ENCODE measurements at regions not wholly inside any gene's neighbourhood (a gene's known extent, or its start where the extent isn't known, plus 50 kb on each side); places are given as distances from the start of the nearest gene placed in this dataset.

- no peak for DNase-seq
These were observed 296.8 kb downstream of the WDR72 start for GRCh38 chr15:53462651-53463050.

GRCh38 chr15:53461677-53462076 lies 297.8 kb downstream of the WDR72 start:
- DNase-seq = no peak

GRCh38 chr15:53458736-53459135 lies 300.7 kb downstream of the WDR72 start:
- DNase-seq = no peak

- DNase-seq = no peak
These were observed 302.0 kb downstream of the WDR72 start for GRCh38 chr15:53457479-53457878.

GRCh38 chr15:53454843-53455721 lies 304.4 kb downstream of the WDR72 start:
- DNase-seq = no peak

GRCh38 chr15:53454535-53454842 lies 305.0 kb downstream of the WDR72 start:
- no peak for DNase-seq

GRCh38 chr15:53453253-53454105 lies 306.0 kb downstream of the WDR72 start:
- no peak for DNase-seq

- no peak for DNase-seq
These were observed 311.0 kb downstream of the WDR72 start for GRCh38 chr15:53448232-53449015.

- DNase-seq = no peak
These were observed 311.7 kb downstream of the WDR72 start for GRCh38 chr15:53447742-53448141.

GRCh38 chr15:53447053-53447574 lies 312.3 kb downstream of the WDR72 start:
- DNase-seq = no peak

GRCh38 chr15:53446376-53446775 lies 313.1 kb downstream of the WDR72 start:
- DNase-seq = no peak

GRCh38 chr15:53445531-53445930 lies 313.9 kb downstream of the WDR72 start:
- no peak for DNase-seq

- DNase-seq = no peak
These were observed 321.2 kb downstream of the WDR72 start for GRCh38 chr15:53437985-53438841.

GRCh38 chr15:53437366-53437765 lies 322.1 kb downstream of the WDR72 start:
- DNase-seq = no peak

GRCh38 chr15:53434174-53434678 lies 325.2 kb downstream of the WDR72 start:
- no peak for DNase-seq

GRCh38 chr15:53416219-53416940 lies 343.1 kb downstream of the WDR72 start:
- DNase-seq = no peak

- DNase-seq = no peak
These were observed 345.3 kb downstream of the WDR72 start for GRCh38 chr15:53414167-53414566.

- DNase-seq = no peak
These were observed 346.9 kb downstream of the WDR72 start for GRCh38 chr15:53412542-53412941.

GRCh38 chr15:53404930-53405493 lies 354.5 kb downstream of the WDR72 start:
- no peak for DNase-seq

GRCh38 chr15:53401503-53401902 lies 358.0 kb downstream of the WDR72 start:
- DNase-seq = no peak

- no peak for DNase-seq
These were observed 358.5 kb downstream of the WDR72 start for GRCh38 chr15:53400986-53401385.
